ENCODE measurements at regions not wholly inside any gene's neighbourhood (a gene's known extent, or its start where the extent isn't known, plus 50 kb on each side); places are given as distances from the start of the nearest gene placed in this dataset.

DNA sequence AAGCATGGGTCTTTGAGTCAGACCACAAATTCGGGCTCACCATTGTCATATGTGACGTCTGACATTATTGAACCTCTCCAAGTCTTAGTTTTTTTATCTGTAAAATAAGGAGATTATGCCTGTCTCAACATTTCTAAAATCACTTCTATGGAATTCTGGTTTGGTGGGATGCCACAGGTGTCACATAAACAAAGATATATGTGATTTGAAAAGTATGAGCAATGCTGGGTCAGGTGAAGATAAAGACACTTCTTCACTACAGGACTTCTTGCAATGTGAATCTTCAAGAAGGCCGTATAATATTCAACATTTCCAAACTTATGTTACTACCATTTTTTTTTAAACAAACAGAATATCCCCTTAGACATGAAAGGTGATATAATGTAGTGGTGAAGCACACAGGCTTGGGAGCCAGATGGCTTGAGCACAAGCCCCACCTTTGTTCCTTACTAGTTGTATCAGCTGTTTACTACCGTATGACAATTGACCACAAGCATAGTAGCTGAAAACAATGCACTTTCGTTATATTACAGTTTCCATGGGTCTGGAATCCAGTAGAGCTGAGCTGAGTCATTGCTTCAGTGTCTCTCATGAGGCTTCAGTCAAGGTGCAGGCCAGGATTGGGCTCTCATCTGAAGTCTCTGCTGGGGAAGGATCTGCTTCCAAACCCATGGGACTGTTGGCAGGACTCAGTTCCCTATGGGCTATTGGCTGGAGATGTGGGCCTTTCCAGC is 87.7 kb downstream of the UTP18 start:
- Mint-ChIP-seq H3K27ac (no peak overlapping the region), H3K9me3 (peaks cover 0 to 1% (median 0%) of the 10 kb centered on the region in 7 donors), H3K4me1 (no peaks in the 10 kb centered on the region), H3K4me3 (no peak overlapping the region), H3K27me3 (peaks cover 40% of the 10 kb centered on the region), H3K36me3 (no peaks in the 10 kb centered on the region)
- Histone ChIP-seq H3K9me3 (ENCODE audit: control insufficient read depth in 2 of 2, low read length in 2 of 2) (no peaks in the 10 kb centered on the region), H3K27me3 (ENCODE audit: control insufficient read depth, insufficient read depth, low read length) (peaks cover 8% of the 10 kb centered on the region), H3K4me3 (ENCODE audit: low read depth, low read length) (no peak overlapping the region), H3K4me1 (ENCODE audit: control insufficient read depth, insufficient read depth, low read length, poor library complexity, severe bottlenecking) (no peaks in the 10 kb centered on the region), H3K27ac (ENCODE audit: insufficient read depth, low read length, poor library complexity, severe bottlenecking) (no peak overlapping the region), H3K36me3 (ENCODE audit: control insufficient read depth, insufficient read depth, low read length) (no peaks in the 10 kb centered on the region)
- DNase-seq: no peak
- no peak for ATAC-seq (ENCODE audit: low read depth in 2 of 2)

DNA sequence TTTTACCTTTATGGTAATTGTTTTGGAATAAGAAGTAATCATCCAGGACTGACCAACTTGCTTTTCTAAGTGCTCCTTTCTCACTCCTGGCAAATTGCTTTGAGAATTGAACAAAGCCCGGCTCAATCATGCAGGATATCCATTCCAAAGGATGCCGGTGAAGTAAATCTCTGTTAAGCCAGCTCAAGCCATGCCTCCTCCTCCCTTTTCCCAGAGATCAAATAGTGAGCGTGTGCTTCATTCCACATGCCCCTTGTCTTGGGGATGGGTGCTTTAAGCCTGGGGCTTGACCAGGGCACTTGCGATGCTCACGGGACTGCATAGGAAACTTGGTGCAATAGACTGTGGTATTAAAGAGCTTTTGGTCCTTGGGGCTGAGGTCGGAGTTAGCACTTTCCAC is 90.7 kb downstream of the UTP18 start:
- Mint-ChIP-seq H3K36me3 (no peaks in the 10 kb centered on the region), H3K4me3 (no peak overlapping the region), H3K4me1 (no peaks in the 10 kb centered on the region), H3K9me3 (peaks cover 0 to 1% (median 0%) of the 10 kb centered on the region in 7 donors), H3K27me3 (peaks cover 40% of the 10 kb centered on the region), H3K27ac (no peak overlapping the region)
- Histone ChIP-seq H3K36me3 (ENCODE audit: control insufficient read depth, insufficient read depth, low read length) (no peaks in the 10 kb centered on the region), H3K4me3 (ENCODE audit: low read depth, low read length) (no peak overlapping the region), H3K4me1 (ENCODE audit: control insufficient read depth, insufficient read depth, low read length, poor library complexity, severe bottlenecking) (no peaks in the 10 kb centered on the region), H3K27me3 (ENCODE audit: control insufficient read depth, insufficient read depth, low read length) (peaks cover 5% of the 10 kb centered on the region), H3K27ac (ENCODE audit: insufficient read depth, low read length, poor library complexity, severe bottlenecking) (no peak overlapping the region), H3K9me3 (ENCODE audit: control insufficient read depth in 2 of 2, low read length in 2 of 2) (no peaks in the 10 kb centered on the region)
- no peak for DNase-seq
- ATAC-seq (ENCODE audit: low read depth in 2 of 2): no peak

GRCh38 chr17:51351890-51352289 is 91.5 kb downstream of the UTP18 start:
- H3K9me3 ChIP-seq (ENCODE audit: control insufficient read depth in 2 of 2, low read length in 2 of 2): no peaks in the 10 kb centered on the region
- DNase-seq (no peak), ATAC-seq (ENCODE audit: low read depth in 2 of 2) (no peak)
- no peak overlapping the region for H3K4me3 ChIP-seq (ENCODE audit: low read depth, low read length)
- Mint-ChIP-seq H3K9me3 (peaks cover 0 to 3% (median 0%) of the 10 kb centered on the region in 7 donors), H3K4me3 (no peak overlapping the region), H3K27ac (no peak overlapping the region), H3K27me3 (peaks cover 36% of the 10 kb centered on the region), H3K4me1 (peaks cover 0 to 3% (median 0%) of the 10 kb centered on the region in 4 donors), H3K36me3 (no peaks in the 10 kb centered on the region)
- H3K27ac ChIP-seq (ENCODE audit: insufficient read depth, low read length, poor library complexity, severe bottlenecking): no peak overlapping the region
- H3K4me1 ChIP-seq (ENCODE audit: control insufficient read depth, insufficient read depth, low read length, poor library complexity, severe bottlenecking): no peaks in the 10 kb centered on the region
- no peaks in the 10 kb centered on the region for H3K36me3 ChIP-seq (ENCODE audit: control insufficient read depth, insufficient read depth, low read length)
- peaks cover 4% of the 10 kb centered on the region for H3K27me3 ChIP-seq (ENCODE audit: control insufficient read depth, insufficient read depth, low read length)

DNA sequence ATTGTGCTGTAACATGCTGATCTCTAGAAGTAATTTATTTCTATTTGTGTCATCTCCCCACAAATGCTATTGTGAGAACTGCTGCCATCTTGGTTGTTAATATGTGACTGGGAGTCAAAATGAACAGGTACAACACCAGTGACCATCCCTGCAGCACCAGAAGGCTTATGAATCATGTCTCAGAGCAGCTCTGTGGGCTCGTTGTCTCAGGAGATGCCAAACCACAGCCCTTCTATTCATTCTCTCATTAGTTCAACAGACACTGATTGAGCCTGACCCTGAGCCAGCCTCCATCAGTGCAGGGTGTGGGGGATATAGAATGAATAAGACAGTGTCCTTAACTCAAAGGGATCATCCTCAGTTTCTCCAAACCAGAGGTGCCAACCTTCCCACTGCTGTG is 92.5 kb downstream of the UTP18 start:
- ATAC-seq (ENCODE audit: low read depth in 2 of 2): no peak
- Mint-ChIP-seq H3K27me3 (peaks cover 36% of the 10 kb centered on the region), H3K36me3 (no peaks in the 10 kb centered on the region), H3K9me3 (peaks cover 0 to 3% (median 0%) of the 10 kb centered on the region in 7 donors), H3K27ac (no peak overlapping the region), H3K4me1 (peaks cover 0 to 3% (median 0%) of the 10 kb centered on the region in 4 donors), H3K4me3 (no peak overlapping the region)
- peaks cover 4% of the 10 kb centered on the region for H3K27me3 ChIP-seq (ENCODE audit: control insufficient read depth, insufficient read depth, low read length)
- no peak for DNase-seq
- H3K9me3 ChIP-seq (ENCODE audit: control insufficient read depth in 2 of 2, low read length in 2 of 2): no peaks in the 10 kb centered on the region
- no peaks in the 10 kb centered on the region for H3K36me3 ChIP-seq (ENCODE audit: control insufficient read depth, insufficient read depth, low read length)
- no peaks in the 10 kb centered on the region for H3K4me1 ChIP-seq (ENCODE audit: control insufficient read depth, insufficient read depth, low read length, poor library complexity, severe bottlenecking)
- H3K27ac ChIP-seq (ENCODE audit: insufficient read depth, low read length, poor library complexity, severe bottlenecking): no peak overlapping the region
- no peak overlapping the region for H3K4me3 ChIP-seq (ENCODE audit: low read depth, low read length)

DNA sequence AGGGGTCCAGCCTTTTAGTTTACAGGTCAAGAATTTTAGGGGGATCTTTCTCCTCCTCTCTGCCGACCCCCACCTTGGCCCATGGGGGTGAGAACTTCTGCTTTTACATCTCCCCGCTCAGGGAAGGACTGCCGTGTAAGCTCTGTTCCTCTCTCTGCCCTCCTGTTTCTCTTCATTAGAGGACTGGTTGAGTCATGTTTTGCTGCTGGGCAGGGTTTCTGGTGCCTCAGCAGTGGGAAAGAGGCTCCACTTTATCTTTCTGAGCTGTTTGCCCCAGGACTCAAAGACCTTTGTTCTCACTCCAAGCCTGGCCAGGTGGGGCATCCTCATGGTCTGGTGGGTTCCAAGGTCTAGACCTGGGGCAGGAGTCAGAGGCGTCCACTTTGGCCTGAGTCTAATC is 93.0 kb downstream of the UTP18 start:
- Mint-ChIP-seq H3K27me3 (peaks cover 40% of the 10 kb centered on the region), H3K9me3 (peaks cover 0 to 3% (median 0%) of the 10 kb centered on the region in 7 donors), H3K4me3 (no peak overlapping the region)

DNA sequence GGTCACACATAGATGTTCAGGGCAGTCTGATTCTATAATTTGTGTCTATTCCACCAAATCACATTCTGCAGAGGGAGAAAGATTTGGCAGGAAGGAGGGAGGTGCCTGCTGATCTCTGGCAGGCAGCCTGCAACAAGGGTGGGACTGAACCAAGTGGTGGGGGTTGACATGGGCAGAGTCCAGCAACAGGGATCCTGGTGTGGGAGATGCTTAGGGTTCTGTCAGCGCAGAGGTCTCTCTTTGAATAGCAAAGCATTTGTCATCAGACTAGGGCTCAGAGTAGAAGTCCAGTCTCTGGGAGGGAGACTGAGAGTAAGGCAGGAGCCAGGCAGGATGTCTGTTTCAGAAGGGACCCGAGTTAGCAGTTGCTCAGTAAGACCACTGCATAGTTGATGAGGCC is 94.6 kb downstream of the UTP18 start:
- no peaks in the 10 kb centered on the region for H3K4me1 ChIP-seq (ENCODE audit: control insufficient read depth, insufficient read depth, low read length, poor library complexity, severe bottlenecking)
- peaks cover 4% of the 10 kb centered on the region for H3K27me3 ChIP-seq (ENCODE audit: control insufficient read depth, insufficient read depth, low read length)
- H3K4me1 Mint-ChIP-seq: peaks cover 0 to 3% (median 0%) of the 10 kb centered on the region in 4 donors
- no peak overlapping the region for H3K4me3 ChIP-seq (ENCODE audit: low read depth, low read length)
- peaks cover 0 to 3% (median 0%) of the 10 kb centered on the region in 7 donors for H3K9me3 Mint-ChIP-seq
- H3K36me3 ChIP-seq (ENCODE audit: control insufficient read depth, insufficient read depth, low read length): no peaks in the 10 kb centered on the region
- H3K27ac Mint-ChIP-seq: no peak overlapping the region
- DNase-seq: no peak
- H3K36me3 Mint-ChIP-seq: no peaks in the 10 kb centered on the region
- no peak overlapping the region for H3K4me3 Mint-ChIP-seq
- no peaks in the 10 kb centered on the region for H3K9me3 ChIP-seq (ENCODE audit: control insufficient read depth in 2 of 2, low read length in 2 of 2)
- no peak overlapping the region for H3K27ac ChIP-seq (ENCODE audit: insufficient read depth, low read length, poor library complexity, severe bottlenecking)
- ATAC-seq (ENCODE audit: low read depth in 2 of 2): no peak
- peaks cover 38% of the 10 kb centered on the region for H3K27me3 Mint-ChIP-seq

More for the DNA sequence above, 93.0 kb downstream of the UTP18 start:
- Histone ChIP-seq H3K4me3 (ENCODE audit: low read depth, low read length) (no peak overlapping the region), H3K27me3 (ENCODE audit: control insufficient read depth, insufficient read depth, low read length) (peaks cover 4% of the 10 kb centered on the region), H3K4me1 (ENCODE audit: control insufficient read depth, insufficient read depth, low read length, poor library complexity, severe bottlenecking) (no peaks in the 10 kb centered on the region), H3K36me3 (ENCODE audit: control insufficient read depth, insufficient read depth, low read length) (no peaks in the 10 kb centered on the region), H3K27ac (ENCODE audit: insufficient read depth, low read length, poor library complexity, severe bottlenecking) (no peak overlapping the region), H3K9me3 (ENCODE audit: control insufficient read depth in 2 of 2, low read length in 2 of 2) (no peaks in the 10 kb centered on the region)
- no peak for DNase-seq
- H3K36me3 Mint-ChIP-seq: no peaks in the 10 kb centered on the region
- H3K4me1 Mint-ChIP-seq: peaks cover 0 to 3% (median 0%) of the 10 kb centered on the region in 4 donors
- no peak for ATAC-seq (ENCODE audit: low read depth in 2 of 2)
- H3K27ac Mint-ChIP-seq: no peak overlapping the region

DNA sequence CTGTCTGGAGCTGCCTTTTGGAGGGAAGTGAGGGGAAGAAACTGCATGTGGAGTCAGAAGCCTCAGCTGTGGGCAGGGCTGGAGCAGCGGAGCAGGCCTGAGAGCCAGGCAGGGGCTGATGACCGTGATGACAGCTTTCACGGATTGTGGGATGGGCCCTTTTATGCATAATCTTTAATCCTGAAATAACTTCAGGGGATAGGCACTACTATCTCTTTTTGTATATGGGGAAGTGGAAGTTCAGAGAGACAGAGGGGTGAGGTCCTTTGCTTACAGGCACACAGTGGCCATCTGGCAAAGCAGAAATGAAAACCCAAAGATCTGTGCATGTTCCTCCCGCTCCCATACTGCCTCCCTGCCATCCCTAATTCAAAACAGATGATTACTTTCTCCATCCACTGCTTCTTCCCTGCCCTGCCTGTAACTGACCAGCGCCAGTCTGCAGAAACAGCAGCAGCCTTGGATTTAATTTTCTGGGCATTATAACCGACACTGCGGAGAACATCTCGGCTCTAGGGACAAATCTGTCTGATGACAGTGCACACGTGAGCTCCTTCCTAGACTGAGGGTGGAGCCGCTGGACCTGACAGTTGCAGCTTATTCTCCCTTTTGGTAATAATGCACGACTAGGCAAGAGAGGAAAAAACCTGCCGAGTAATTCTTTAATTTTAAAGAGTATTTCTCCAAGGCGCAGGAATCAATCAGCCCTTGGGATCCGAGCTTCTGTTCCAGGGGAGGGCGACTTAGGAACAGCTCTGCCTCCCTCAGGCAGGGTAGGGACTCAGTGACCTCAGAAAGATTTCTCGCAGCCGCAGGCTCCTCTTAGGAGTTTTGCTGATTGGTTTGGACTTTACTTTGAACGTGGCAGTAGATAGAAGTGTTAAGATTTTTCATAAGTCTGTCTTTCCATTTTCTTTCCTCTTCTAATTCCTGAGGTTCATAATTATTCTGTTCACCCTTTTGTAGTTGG is 95.4 kb downstream of the UTP18 start:
- no peak overlapping the region for H3K4me3 Mint-ChIP-seq
- no peak for ATAC-seq (ENCODE audit: low read depth in 2 of 2)
- Histone ChIP-seq H3K27ac (ENCODE audit: insufficient read depth, low read length, poor library complexity, severe bottlenecking) (no peak overlapping the region), H3K4me1 (ENCODE audit: control insufficient read depth, insufficient read depth, low read length, poor library complexity, severe bottlenecking) (no peaks in the 10 kb centered on the region), H3K4me3 (ENCODE audit: low read depth, low read length) (no peak overlapping the region), H3K27me3 (ENCODE audit: control insufficient read depth, insufficient read depth, low read length) (peaks cover 4% of the 10 kb centered on the region), H3K36me3 (ENCODE audit: control insufficient read depth, insufficient read depth, low read length) (no peaks in the 10 kb centered on the region), H3K9me3 (ENCODE audit: control insufficient read depth in 2 of 2, low read length in 2 of 2) (no peaks in the 10 kb centered on the region)
- H3K27ac Mint-ChIP-seq: no peak overlapping the region
- H3K9me3 Mint-ChIP-seq: peaks cover 0 to 3% (median 0%) of the 10 kb centered on the region in 7 donors
- DNase-seq: no peak
- H3K27me3 Mint-ChIP-seq: peaks cover 36% of the 10 kb centered on the region
- no peaks in the 10 kb centered on the region for H3K36me3 Mint-ChIP-seq
- H3K4me1 Mint-ChIP-seq: peaks cover 0 to 3% (median 0%) of the 10 kb centered on the region in 4 donors
